ENCODE measurements at regions not wholly inside any gene's neighbourhood (a gene's known extent, or its start where the extent isn't known, plus 50 kb on each side); places are given as distances from the start of the nearest gene placed in this dataset.
A peak's percentile ranks its signal among the peaks of the same experiment; 100 is the strongest.

- no peak overlapping the region for H3K27ac ChIP-seq (ENCODE audit: low read depth, low read length)
- H3K79me2 ChIP-seq (ENCODE audit: insufficient read depth, low read length) = no peaks in the 10 kb centered on the region
- H3K36me3 ChIP-seq (ENCODE audit: insufficient read depth, low read length) = no peaks in the 10 kb centered on the region
- no peaks in the 10 kb centered on the region for H4K20me1 ChIP-seq (ENCODE audit: insufficient read depth, low read length)
- H3K27me3 ChIP-seq (ENCODE audit: insufficient read depth, low read length) = no peaks in the 10 kb centered on the region
- H3K4me3 ChIP-seq (ENCODE audit: insufficient read depth, low read length) = no peak overlapping the region
- H3K9me3 ChIP-seq (ENCODE audit: low read depth, low read length) = peaks cover 2% of the 10 kb centered on the region
- H2AFZ ChIP-seq (ENCODE audit: low read length) = no peak overlapping the region
- no peak for DNase-seq (ENCODE audit: insufficient read length, low spot score, missing footprints)
- no peak for TF ChIP-seq CTCF (IDR thresholded peaks at IDR 0.05; ENCODE audit: extremely low read depth, low read depth, low read length)
- no peak overlapping the region for H3K4me2 ChIP-seq (ENCODE audit: insufficient read depth, low read length)
- H3K4me1 ChIP-seq (ENCODE audit: insufficient read depth, low read length) = no peaks in the 10 kb centered on the region
Observed at GRCh38 chr2:78127424-78127823, 605.2 kb upstream of the LRRTM4 start.

- TF ChIP-seq CTCF (IDR thresholded peaks at IDR 0.05; ENCODE audit: extremely low read depth, low read depth, low read length) = no peak
- Histone ChIP-seq H3K36me3 (ENCODE audit: insufficient read depth, low read length) (no peaks in the 10 kb centered on the region), H3K4me1 (ENCODE audit: insufficient read depth, low read length) (no peaks in the 10 kb centered on the region), H3K27me3 (ENCODE audit: insufficient read depth, low read length) (no peaks in the 10 kb centered on the region), H3K4me2 (ENCODE audit: insufficient read depth, low read length) (no peak overlapping the region), H3K27ac (ENCODE audit: low read depth, low read length) (no peak overlapping the region), H3K9me3 (ENCODE audit: low read depth, low read length) (peaks cover 2% of the 10 kb centered on the region), H2AFZ (ENCODE audit: low read length) (no peak overlapping the region), H3K79me2 (ENCODE audit: insufficient read depth, low read length) (no peaks in the 10 kb centered on the region), H4K20me1 (ENCODE audit: insufficient read depth, low read length) (no peaks in the 10 kb centered on the region), H3K4me3 (ENCODE audit: insufficient read depth, low read length) (no peak overlapping the region)
- DNase-seq (ENCODE audit: insufficient read length, low spot score, missing footprints) = no peak
Observed at GRCh38 chr2:78132391-78133370, 610.5 kb upstream of the LRRTM4 start.

- H3K27me3 ChIP-seq (ENCODE audit: insufficient read depth, low read length) = no peaks in the 10 kb centered on the region
- DNase-seq (ENCODE audit: insufficient read length, low spot score, missing footprints) = peak; percentile 6
Observed at GRCh38 chr2:78145395-78145996, 623.3 kb upstream of the LRRTM4 start.

More at GRCh38 chr2:78145395-78145996, 623.3 kb upstream of the LRRTM4 start:
- no peak overlapping the region for H3K4me3 ChIP-seq (ENCODE audit: insufficient read depth, low read length)
- no peak for TF ChIP-seq CTCF (IDR thresholded peaks at IDR 0.05; ENCODE audit: extremely low read depth, low read depth, low read length)
- H4K20me1 ChIP-seq (ENCODE audit: insufficient read depth, low read length) = no peaks in the 10 kb centered on the region
- no peaks in the 10 kb centered on the region for H3K9me3 ChIP-seq (ENCODE audit: low read depth, low read length)
- H3K79me2 ChIP-seq (ENCODE audit: insufficient read depth, low read length) = no peaks in the 10 kb centered on the region
- H3K27ac ChIP-seq (ENCODE audit: low read depth, low read length) = no peak overlapping the region
- H2AFZ ChIP-seq (ENCODE audit: low read length) = no peak overlapping the region
- H3K36me3 ChIP-seq (ENCODE audit: insufficient read depth, low read length) = no peaks in the 10 kb centered on the region
- H3K4me1 ChIP-seq (ENCODE audit: insufficient read depth, low read length) = no peaks in the 10 kb centered on the region
- H3K4me2 ChIP-seq (ENCODE audit: insufficient read depth, low read length) = no peak overlapping the region
